ENCODE measurements at regions not wholly inside any gene's neighbourhood (a gene's known extent, or its start where the extent isn't known, plus 50 kb on each side); places are given as distances from the start of the nearest gene placed in this dataset.

DNA sequence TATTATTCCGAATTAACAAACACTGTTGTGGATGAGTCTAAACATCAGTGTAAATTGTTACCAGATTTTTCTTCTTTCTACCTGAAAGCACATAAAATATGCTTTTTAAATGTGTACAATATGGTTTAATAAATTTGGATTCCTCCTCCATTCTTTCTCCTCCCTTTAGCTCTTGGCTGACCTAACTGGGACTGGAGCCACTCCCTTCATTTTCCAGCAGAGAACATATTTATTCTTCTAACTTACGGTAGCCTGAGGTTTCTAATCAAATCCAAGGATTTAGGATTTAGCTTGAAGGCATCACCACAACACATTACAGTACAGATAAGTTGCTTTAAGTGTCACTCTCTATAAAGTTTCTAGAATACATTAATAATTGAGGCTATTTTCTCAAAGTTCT, 88.2 kb upstream of the SEMA3C start:
- H3K4me1 ChIP-seq (ENCODE audit: control extremely low read depth in 1 of 4, control insufficient read depth in 4 of 4, insufficient read depth in 4 of 4, low read length in 3 of 4): no peaks in the 10 kb centered on the region
- no peaks in the 10 kb centered on the region for H3K9me3 ChIP-seq (ENCODE audit: control extremely low read depth in 1 of 5, control insufficient read depth in 4 of 5, insufficient read depth in 2 of 5, low read depth in 1 of 5, low read length in 4 of 5)
- no peaks in the 10 kb centered on the region for H3K36me3 ChIP-seq (ENCODE audit: control insufficient read depth in 4 of 4, insufficient read depth in 4 of 4, low read length in 3 of 4)
- H3K27ac ChIP-seq (ENCODE audit: insufficient read depth in 1 of 2, low read depth in 1 of 2, low read length in 2 of 2, poor library complexity in 1 of 2, severe bottlenecking in 2 of 2): no peak overlapping the region
- no peak overlapping the region for H3K4me3 ChIP-seq (ENCODE audit: control insufficient read depth in 1 of 7, extremely low read depth in 1 of 7, insufficient read depth in 4 of 7, low read depth in 2 of 7, low read length in 6 of 7)
- ChIA-PET POLR2A (no interaction called here), CTCF (no interaction called here)
- no peak for DNase-seq
- WGBS (ENCODE audit: insufficient coverage): no CpG with 5 or more reads among the region's 2 CpGs
- no peaks in the 10 kb centered on the region for H3K27me3 ChIP-seq (replicated peaks in 2 of 5; ENCODE audit: control insufficient read depth in 4 of 5, insufficient read depth in 5 of 5, low read length in 4 of 5)

DNA sequence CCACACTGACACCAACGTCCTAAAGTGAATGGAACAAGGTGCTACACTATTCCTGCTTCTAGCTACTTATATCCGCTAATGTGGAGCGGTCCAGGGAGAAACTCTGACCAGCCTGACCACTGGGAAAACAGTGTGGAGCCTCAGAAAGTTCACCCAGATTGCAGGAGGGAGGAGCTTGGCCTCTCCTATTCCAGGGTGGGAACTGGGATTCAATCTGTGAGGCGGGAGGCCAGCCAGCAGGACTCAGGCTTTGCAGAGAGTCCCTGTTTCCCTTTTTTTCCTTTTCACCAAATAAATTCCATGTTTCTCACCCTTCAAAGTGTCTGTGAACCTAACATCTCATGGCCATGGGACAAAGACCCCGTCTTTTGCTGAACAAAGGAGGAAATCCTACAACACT, 86.4 kb upstream of the SEMA3C start:
- Histone ChIP-seq H3K4me1 (ENCODE audit: control extremely low read depth in 1 of 4, control insufficient read depth in 4 of 4, insufficient read depth in 4 of 4, low read length in 3 of 4) (no peaks in the 10 kb centered on the region), H3K9me3 (ENCODE audit: control extremely low read depth in 1 of 5, control insufficient read depth in 4 of 5, insufficient read depth in 2 of 5, low read depth in 1 of 5, low read length in 4 of 5) (no peaks in the 10 kb centered on the region), H3K27me3 (replicated peaks in 2 of 5; ENCODE audit: control insufficient read depth in 4 of 5, insufficient read depth in 5 of 5, low read length in 4 of 5) (no peaks in the 10 kb centered on the region), H3K27ac (ENCODE audit: insufficient read depth in 1 of 2, low read depth in 1 of 2, low read length in 2 of 2, poor library complexity in 1 of 2, severe bottlenecking in 2 of 2) (no peak overlapping the region), H3K4me3 (ENCODE audit: control insufficient read depth in 1 of 7, extremely low read depth in 1 of 7, insufficient read depth in 4 of 7, low read depth in 2 of 7, low read length in 6 of 7) (no peak overlapping the region), H3K36me3 (ENCODE audit: control insufficient read depth in 4 of 4, insufficient read depth in 4 of 4, low read length in 3 of 4) (no peaks in the 10 kb centered on the region)
- POLR2A ChIA-PET: no interaction called here
- no peak for DNase-seq
- WGBS (ENCODE audit: insufficient coverage): 100% methylated on average over 4 of the region's 5 CpGs
- CTCF ChIA-PET: no interaction called here

DNA sequence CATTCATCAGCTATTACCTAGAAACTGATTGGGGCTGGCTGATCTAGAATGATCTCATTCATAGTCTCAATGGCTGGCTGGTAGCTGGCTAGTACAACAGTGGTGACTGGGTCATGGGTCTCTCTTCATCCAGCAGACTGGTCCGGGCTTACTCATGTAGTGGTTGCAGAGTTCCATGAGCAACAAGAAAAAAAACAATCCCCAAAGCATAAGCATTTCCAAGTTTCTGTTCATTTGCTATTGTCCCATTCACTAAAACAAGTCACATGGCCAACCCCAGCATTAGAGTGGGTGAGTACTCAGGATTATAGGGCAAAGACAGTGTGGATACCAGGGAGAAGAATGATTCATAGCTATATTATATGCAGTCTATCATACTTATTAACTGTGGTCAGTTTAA, 85.2 kb upstream of the SEMA3C start:
- H3K36me3 ChIP-seq (ENCODE audit: control insufficient read depth in 4 of 4, insufficient read depth in 4 of 4, low read length in 3 of 4): no peaks in the 10 kb centered on the region
- H3K4me1 ChIP-seq (ENCODE audit: control extremely low read depth in 1 of 4, control insufficient read depth in 4 of 4, insufficient read depth in 4 of 4, low read length in 3 of 4): no peaks in the 10 kb centered on the region
- POLR2A ChIA-PET: no interaction called here
- no peak overlapping the region for H3K27ac ChIP-seq (ENCODE audit: insufficient read depth in 1 of 2, low read depth in 1 of 2, low read length in 2 of 2, poor library complexity in 1 of 2, severe bottlenecking in 2 of 2)
- 100% methylated on average over 1 of the region's 1 CpG for WGBS (ENCODE audit: insufficient coverage)
- no peaks in the 10 kb centered on the region for H3K9me3 ChIP-seq (ENCODE audit: control extremely low read depth in 1 of 5, control insufficient read depth in 4 of 5, insufficient read depth in 2 of 5, low read depth in 1 of 5, low read length in 4 of 5)
- H3K27me3 ChIP-seq (replicated peaks in 2 of 5; ENCODE audit: control insufficient read depth in 4 of 5, insufficient read depth in 5 of 5, low read length in 4 of 5): no peaks in the 10 kb centered on the region
- H3K4me3 ChIP-seq (ENCODE audit: control insufficient read depth in 1 of 7, extremely low read depth in 1 of 7, insufficient read depth in 4 of 7, low read depth in 2 of 7, low read length in 6 of 7): no peak overlapping the region
- DNase-seq: no peak
- CTCF ChIA-PET: no interaction called here

DNA sequence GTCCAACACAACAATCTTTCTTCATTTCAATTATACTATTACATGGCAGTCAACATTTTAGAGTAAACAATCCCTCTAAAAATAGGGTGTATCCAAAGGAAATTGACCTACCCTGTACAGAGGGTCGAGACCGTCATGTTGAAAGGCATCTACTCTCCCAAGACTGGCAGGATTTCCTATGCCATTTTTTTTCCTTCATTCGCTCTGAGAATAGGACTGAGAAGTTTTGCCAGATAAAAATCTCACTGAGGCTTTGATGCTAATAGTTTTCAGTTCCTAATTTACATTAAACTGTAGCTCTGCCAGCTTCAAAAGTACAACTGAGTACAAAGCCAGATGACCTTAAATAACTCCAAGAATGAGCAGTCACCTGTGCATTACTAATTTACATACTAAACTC, 84.5 kb upstream of the SEMA3C start:
- Histone ChIP-seq H3K36me3 (ENCODE audit: control insufficient read depth in 4 of 4, insufficient read depth in 4 of 4, low read length in 3 of 4) (no peaks in the 10 kb centered on the region), H3K4me1 (ENCODE audit: control extremely low read depth in 1 of 4, control insufficient read depth in 4 of 4, insufficient read depth in 4 of 4, low read length in 3 of 4) (no peaks in the 10 kb centered on the region), H3K9me3 (ENCODE audit: control extremely low read depth in 1 of 5, control insufficient read depth in 4 of 5, insufficient read depth in 2 of 5, low read depth in 1 of 5, low read length in 4 of 5) (no peaks in the 10 kb centered on the region), H3K4me3 (ENCODE audit: control insufficient read depth in 1 of 7, extremely low read depth in 1 of 7, insufficient read depth in 4 of 7, low read depth in 2 of 7, low read length in 6 of 7) (no peak overlapping the region), H3K27ac (ENCODE audit: insufficient read depth in 1 of 2, low read depth in 1 of 2, low read length in 2 of 2, poor library complexity in 1 of 2, severe bottlenecking in 2 of 2) (no peak overlapping the region), H3K27me3 (replicated peaks in 2 of 5; ENCODE audit: control insufficient read depth in 4 of 5, insufficient read depth in 5 of 5, low read length in 4 of 5) (no peaks in the 10 kb centered on the region)
- ChIA-PET CTCF (no interaction called here), POLR2A (no interaction called here)
- DNase-seq: no peak
- 37% methylated on average over 3 of the region's 3 CpGs for WGBS (ENCODE audit: insufficient coverage)

DNA sequence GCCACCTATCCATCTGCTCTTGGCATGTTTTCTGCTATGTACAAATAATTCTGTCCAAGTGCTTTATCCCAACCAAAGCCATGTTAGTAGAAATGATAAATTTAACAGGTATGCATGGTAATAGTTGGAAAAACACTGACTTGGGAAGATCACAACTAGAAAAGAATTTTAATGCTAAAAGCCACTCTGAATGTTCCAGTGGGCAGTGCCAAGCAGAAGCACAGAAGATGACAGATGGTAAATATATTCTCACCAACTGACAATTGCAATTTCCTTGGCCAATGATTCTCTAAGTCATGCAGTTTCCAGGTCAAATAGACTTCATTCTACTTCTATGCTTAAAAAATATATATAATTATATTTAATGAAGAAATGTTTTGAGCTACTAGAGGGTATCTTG, 83.6 kb upstream of the SEMA3C start:
- Histone ChIP-seq H3K27me3 (replicated peaks in 2 of 5; ENCODE audit: control insufficient read depth in 4 of 5, insufficient read depth in 5 of 5, low read length in 4 of 5) (no peaks in the 10 kb centered on the region), H3K36me3 (ENCODE audit: control insufficient read depth in 4 of 4, insufficient read depth in 4 of 4, low read length in 3 of 4) (no peaks in the 10 kb centered on the region), H3K9me3 (ENCODE audit: control extremely low read depth in 1 of 5, control insufficient read depth in 4 of 5, insufficient read depth in 2 of 5, low read depth in 1 of 5, low read length in 4 of 5) (no peaks in the 10 kb centered on the region), H3K4me3 (ENCODE audit: control insufficient read depth in 1 of 7, extremely low read depth in 1 of 7, insufficient read depth in 4 of 7, low read depth in 2 of 7, low read length in 6 of 7) (no peak overlapping the region), H3K27ac (ENCODE audit: insufficient read depth in 1 of 2, low read depth in 1 of 2, low read length in 2 of 2, poor library complexity in 1 of 2, severe bottlenecking in 2 of 2) (no peak overlapping the region), H3K4me1 (ENCODE audit: control extremely low read depth in 1 of 4, control insufficient read depth in 4 of 4, insufficient read depth in 4 of 4, low read length in 3 of 4) (no peaks in the 10 kb centered on the region)
- ChIA-PET POLR2A (no interaction called here), CTCF (no interaction called here)
- DNase-seq: no peak

DNA sequence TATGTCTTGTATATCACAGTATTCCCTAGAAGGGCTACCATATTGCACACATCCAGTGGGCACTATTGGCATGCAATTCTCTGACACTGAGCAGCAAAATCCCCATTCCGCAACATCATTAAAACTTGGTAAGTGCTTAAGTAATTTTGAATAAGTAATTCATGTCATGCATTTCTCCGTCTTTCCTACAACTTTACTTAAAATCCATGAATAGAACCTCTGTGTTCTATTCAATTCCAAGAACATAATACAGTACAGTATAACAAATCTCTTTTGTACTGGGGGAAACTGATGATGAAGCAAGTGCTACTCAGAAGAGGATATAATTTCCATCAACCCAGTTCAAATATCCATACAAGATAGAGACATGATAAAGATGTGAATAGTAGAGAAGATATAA, 80.9 kb upstream of the SEMA3C start:
- WGBS (ENCODE audit: insufficient coverage): 100% methylated on average over 1 of the region's 2 CpGs
- H3K4me3 ChIP-seq (ENCODE audit: control insufficient read depth in 1 of 7, extremely low read depth in 1 of 7, insufficient read depth in 4 of 7, low read depth in 2 of 7, low read length in 6 of 7): no peak overlapping the region

DNA sequence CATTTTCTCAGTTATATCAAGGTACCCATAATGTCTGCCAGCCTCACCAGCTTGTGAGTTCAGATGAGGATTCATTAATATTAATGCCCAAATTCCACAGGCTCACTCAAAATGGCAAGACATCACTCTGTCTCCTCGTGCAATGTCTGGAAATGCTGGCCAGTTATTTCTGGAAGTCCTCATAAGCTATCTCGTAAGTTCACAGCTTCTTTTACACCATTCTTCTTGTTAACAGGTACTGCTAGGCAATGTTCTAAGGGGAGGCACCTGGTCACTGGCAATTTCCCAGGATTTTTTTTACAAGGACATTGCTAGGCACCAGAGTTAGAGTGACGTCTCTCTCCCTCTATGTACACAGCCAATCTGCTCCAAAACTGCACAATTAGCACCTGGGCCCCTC, 80.2 kb upstream of the SEMA3C start:
- Histone ChIP-seq H3K27me3 (replicated peaks in 2 of 5; ENCODE audit: control insufficient read depth in 4 of 5, insufficient read depth in 5 of 5, low read length in 4 of 5) (no peaks in the 10 kb centered on the region), H3K4me1 (ENCODE audit: control extremely low read depth in 1 of 4, control insufficient read depth in 4 of 4, insufficient read depth in 4 of 4, low read length in 3 of 4) (no peaks in the 10 kb centered on the region), H3K36me3 (ENCODE audit: control insufficient read depth in 4 of 4, insufficient read depth in 4 of 4, low read length in 3 of 4) (no peaks in the 10 kb centered on the region), H3K9me3 (ENCODE audit: control extremely low read depth in 1 of 5, control insufficient read depth in 4 of 5, insufficient read depth in 2 of 5, low read depth in 1 of 5, low read length in 4 of 5) (no peaks in the 10 kb centered on the region), H3K4me3 (ENCODE audit: control insufficient read depth in 1 of 7, extremely low read depth in 1 of 7, insufficient read depth in 4 of 7, low read depth in 2 of 7, low read length in 6 of 7) (no peak overlapping the region), H3K27ac (ENCODE audit: insufficient read depth in 1 of 2, low read depth in 1 of 2, low read length in 2 of 2, poor library complexity in 1 of 2, severe bottlenecking in 2 of 2) (no peak overlapping the region)
- ChIA-PET POLR2A (no interaction called here), CTCF (no interaction called here)
- 94% methylated on average over 3 of the region's 3 CpGs for WGBS (ENCODE audit: insufficient coverage)
- no peak for DNase-seq

More for the DNA sequence above, 80.9 kb upstream of the SEMA3C start:
- Histone ChIP-seq H3K9me3 (ENCODE audit: control extremely low read depth in 1 of 5, control insufficient read depth in 4 of 5, insufficient read depth in 2 of 5, low read depth in 1 of 5, low read length in 4 of 5) (no peaks in the 10 kb centered on the region), H3K36me3 (ENCODE audit: control insufficient read depth in 4 of 4, insufficient read depth in 4 of 4, low read length in 3 of 4) (no peaks in the 10 kb centered on the region), H3K27ac (ENCODE audit: insufficient read depth in 1 of 2, low read depth in 1 of 2, low read length in 2 of 2, poor library complexity in 1 of 2, severe bottlenecking in 2 of 2) (no peak overlapping the region), H3K27me3 (replicated peaks in 2 of 5; ENCODE audit: control insufficient read depth in 4 of 5, insufficient read depth in 5 of 5, low read length in 4 of 5) (no peaks in the 10 kb centered on the region), H3K4me1 (ENCODE audit: control extremely low read depth in 1 of 4, control insufficient read depth in 4 of 4, insufficient read depth in 4 of 4, low read length in 3 of 4) (no peaks in the 10 kb centered on the region)
- POLR2A ChIA-PET: no interaction called here
- CTCF ChIA-PET: no interaction called here
- DNase-seq: no peak

DNA sequence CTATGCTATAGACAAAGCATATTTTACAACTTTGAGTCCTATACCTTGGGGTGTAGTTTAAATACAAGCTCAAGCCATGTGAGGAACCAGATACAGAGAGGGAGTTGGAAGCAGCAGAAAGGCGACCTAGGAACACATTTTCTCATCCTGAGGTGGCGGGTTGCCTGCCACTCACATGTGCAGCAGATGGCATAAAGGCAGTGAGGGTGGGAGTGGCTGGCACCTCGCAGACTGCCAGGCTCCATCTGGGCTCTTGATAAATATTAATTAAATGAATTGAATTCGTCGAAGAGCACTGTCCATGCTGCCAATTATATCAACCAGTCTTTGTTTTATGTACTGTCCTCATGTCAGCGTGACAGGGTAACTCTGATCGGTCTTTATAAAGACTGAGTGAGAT, 79.0 kb upstream of the SEMA3C start:
- H3K4me1 ChIP-seq (ENCODE audit: control extremely low read depth in 1 of 4, control insufficient read depth in 4 of 4, insufficient read depth in 4 of 4, low read length in 3 of 4): no peaks in the 10 kb centered on the region
- WGBS (ENCODE audit: insufficient coverage): 96% methylated on average over 4 of the region's 7 CpGs
- CTCF ChIA-PET: no interaction called here

More for the DNA sequence above, 79.0 kb upstream of the SEMA3C start:
- Histone ChIP-seq H3K36me3 (ENCODE audit: control insufficient read depth in 4 of 4, insufficient read depth in 4 of 4, low read length in 3 of 4) (no peaks in the 10 kb centered on the region), H3K27ac (ENCODE audit: insufficient read depth in 1 of 2, low read depth in 1 of 2, low read length in 2 of 2, poor library complexity in 1 of 2, severe bottlenecking in 2 of 2) (no peak overlapping the region), H3K9me3 (ENCODE audit: control extremely low read depth in 1 of 5, control insufficient read depth in 4 of 5, insufficient read depth in 2 of 5, low read depth in 1 of 5, low read length in 4 of 5) (no peaks in the 10 kb centered on the region), H3K27me3 (replicated peaks in 2 of 5; ENCODE audit: control insufficient read depth in 4 of 5, insufficient read depth in 5 of 5, low read length in 4 of 5) (no peaks in the 10 kb centered on the region), H3K4me3 (ENCODE audit: control insufficient read depth in 1 of 7, extremely low read depth in 1 of 7, insufficient read depth in 4 of 7, low read depth in 2 of 7, low read length in 6 of 7) (no peak overlapping the region)
- POLR2A ChIA-PET: no interaction called here
- DNase-seq: no peak
